ENCODE measurements at regions not wholly inside any gene's neighbourhood (a gene's known extent, or its start where the extent isn't known, plus 50 kb on each side); places are given as distances from the start of the nearest gene placed in this dataset.

- TF ChIP-seq EZH2 (IDR thresholded peaks at IDR 0.05) (no peak), POLR2AphosphoS5 (IDR thresholded peaks at IDR 0.05; ENCODE audit: borderline replicate concordance, low read depth, low read length) (no peak)
Observed at GRCh38 chr1:224815647-224816046, 113.8 kb upstream of the DNAH14 start.

Data from SK-N-MC (cell line).